NT2/D1 (cell line): ENCODE measurements at regions not wholly inside any gene's neighbourhood (a gene's known extent, or its start where the extent isn't known, plus 50 kb on each side); places are given as distances from the start of the nearest gene placed in this dataset.

Experiments
- DNase-seq: peaks from one replicate; pipeline ENCODE4 v3.0.0-alpha.2; 2011; ENCODE audit warnings: low read depth, low spot score
- H3K27me3 ChIP-seq: 2 replicates; pipeline ENCODE4 v1.6.0; 2011; ENCODE audit warnings: mild to moderate bottlenecking; ENCODE audit not compliant: insufficient read length, insufficient read depth
- H3K36me3 ChIP-seq: 2 replicates; pipeline ENCODE4 v1.6.1; 2011; ENCODE audit warnings: mild to moderate bottlenecking, low read length, mixed read lengths; ENCODE audit not compliant: insufficient read depth, insufficient read length
- H3K4me1 ChIP-seq: 2 replicates; pipeline ENCODE4 v1.5.1; 2011; ENCODE audit not compliant: insufficient read depth, insufficient read length
- H3K4me3 ChIP-seq: 2 replicates; pipeline ENCODE4 v1.5.1; 2011; ENCODE audit warnings: low read depth; ENCODE audit not compliant: insufficient read length
- H3K9ac ChIP-seq: 2 replicates; pipeline ENCODE4 v1.6.0; 2011; ENCODE audit warnings: low read depth; ENCODE audit not compliant: insufficient read length
- H3K9me3 ChIP-seq: 2 replicates; pipeline ENCODE4 v1.5.1; 2011; ENCODE audit warnings: mild to moderate bottlenecking, low read length; ENCODE audit not compliant: insufficient read depth
- SUZ12 ChIP-seq: IDR thresholded peaks from 2 replicates; pipeline ENCODE4 v1.6.1; 2011; ENCODE audit not compliant: insufficient read length, insufficient read depth; ENCODE audit errors: extremely low read depth
- YY1 ChIP-seq: IDR thresholded peaks from 2 replicates; pipeline ENCODE4 v1.6.1; 2011; ENCODE audit not compliant: insufficient read length, insufficient read depth
- ZNF274 ChIP-seq: IDR thresholded peaks from 2 replicates; pipeline ENCODE4 v1.6.1; 2011; ENCODE audit warnings: mild to moderate bottlenecking, low read depth, low read length

DNA sequence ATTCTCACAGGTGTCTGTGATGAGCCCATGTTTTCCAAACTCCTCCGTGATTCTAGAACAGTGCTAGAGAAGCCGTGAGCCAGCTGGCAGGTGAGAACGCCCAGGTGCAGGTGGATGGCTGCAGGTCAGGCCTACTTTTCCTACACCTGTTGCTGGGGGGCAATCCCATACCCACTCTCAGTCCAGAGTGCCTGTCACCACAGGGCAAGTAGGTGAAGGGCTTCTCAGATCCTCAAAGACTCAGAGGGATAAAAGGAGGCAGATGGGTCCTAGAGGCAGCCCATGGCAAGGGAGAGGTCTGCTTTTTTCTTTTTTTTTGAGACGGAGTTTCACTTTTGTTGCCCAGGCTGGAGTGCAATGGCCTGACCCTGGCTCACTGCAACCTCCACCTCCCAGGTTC is 50.7 kb upstream of the H6PD start:
- TF ChIP-seq SUZ12 = no peak
- TF ChIP-seq YY1 = no peak
- TF ChIP-seq ZNF274 = no peak
- Histone ChIP-seq H3K4me3 (no peak overlapping the region), H3K4me1 (peaks cover 3% of the 10 kb centered on the region), H3K9ac (no peak overlapping the region), H3K36me3 (peaks cover 10% of the 10 kb centered on the region), H3K9me3 (no peaks in the 10 kb centered on the region), H3K27me3 (peaks cover 24% of the 10 kb centered on the region)
- DNase-seq = no peak

DNA sequence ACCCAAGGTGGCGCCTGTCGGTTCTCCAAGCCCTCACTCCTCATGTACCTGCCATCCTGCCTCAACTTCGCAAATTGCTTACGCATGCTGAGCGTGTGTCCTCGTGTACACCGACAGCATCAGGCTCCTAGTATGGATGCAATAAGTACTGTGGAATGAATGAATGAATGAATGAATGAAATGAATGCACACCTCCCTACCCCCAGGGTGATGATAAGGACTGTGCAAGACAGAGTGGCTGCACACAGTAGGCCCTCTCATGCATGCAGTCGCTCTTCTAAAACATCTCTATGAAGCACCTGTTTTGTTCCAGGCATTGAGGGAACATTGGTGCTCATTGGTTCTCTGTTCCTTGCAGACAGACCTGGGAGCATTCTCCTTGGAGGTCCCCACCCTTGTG is 49.8 kb upstream of the H6PD start:
- Histone ChIP-seq H3K27me3 (peaks cover 24% of the 10 kb centered on the region), H3K4me3 (no peak overlapping the region), H3K4me1 (peaks cover 3% of the 10 kb centered on the region), H3K36me3 (peaks cover 8% of the 10 kb centered on the region), H3K9ac (no peak overlapping the region), H3K9me3 (no peaks in the 10 kb centered on the region)
- DNase-seq = no peak
- TF ChIP-seq SUZ12 (no peak), YY1 (no peak), ZNF274 (no peak)
